Erythroblast (primary cell): ENCODE measurements at regions not wholly inside any gene's neighbourhood (a gene's known extent, or its start where the extent isn't known, plus 50 kb on each side); places are given as distances from the start of the nearest gene placed in this dataset.

Experiments used
- GATA1 ChIP-seq: IDR thresholded peaks from 2 replicates; pipeline ENCODE4 v1.6.1; 2011; ENCODE audit warnings: low read depth, mild to moderate bottlenecking, control low read depth, low read length, moderate library complexity
- POLR2A ChIP-seq: IDR thresholded peaks from 2 replicates; pipeline ENCODE4 v1.6.1; 2011; ENCODE audit warnings: mild to moderate bottlenecking, low read length

DNA sequence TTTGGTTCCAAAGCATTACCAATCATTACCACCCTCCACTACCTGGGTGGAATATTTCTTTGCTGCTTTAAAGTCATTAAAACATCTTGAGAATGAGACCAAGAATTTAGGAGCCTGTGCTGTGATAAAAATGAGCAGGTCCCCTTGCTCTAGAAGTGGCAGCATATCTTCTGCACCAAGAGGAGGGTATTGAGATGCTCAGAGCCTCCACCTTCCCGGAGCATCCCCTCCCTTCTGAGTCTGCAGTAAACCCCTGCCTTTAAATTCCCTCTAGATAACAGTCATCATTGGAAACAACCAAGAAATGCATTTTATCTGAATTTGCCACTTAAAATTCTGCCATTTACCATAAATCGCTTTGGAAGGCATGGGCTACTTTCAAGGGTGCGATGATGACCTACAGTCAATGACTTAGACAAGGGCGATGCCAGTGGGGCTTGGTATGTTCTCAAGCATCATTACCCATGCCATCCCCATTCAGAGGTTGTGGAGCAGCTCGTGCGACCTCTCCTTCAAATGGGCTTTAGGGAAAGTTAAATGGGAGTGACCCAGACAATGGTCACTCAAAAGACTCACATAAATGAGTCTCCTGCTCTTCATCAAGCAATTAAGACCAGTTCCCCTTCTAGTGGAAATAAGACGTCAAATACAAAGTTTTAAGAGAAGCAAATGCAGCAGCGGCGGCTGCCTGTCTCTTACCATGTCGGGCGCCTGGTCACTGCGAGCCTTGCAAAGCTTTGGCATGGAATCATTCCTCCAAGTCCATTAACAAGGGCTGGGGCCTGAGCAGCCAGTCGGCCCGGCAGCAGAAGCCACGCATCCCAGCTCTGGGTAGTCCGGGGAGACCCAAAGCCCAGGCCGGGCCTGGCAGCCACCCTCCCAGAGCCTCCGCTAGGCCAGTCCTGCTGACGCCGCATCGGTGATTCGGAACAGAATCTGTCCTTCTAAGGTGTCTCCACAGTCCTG lies 334.5 kb downstream of the TMEM121 start:
- TF ChIP-seq POLR2A: no peak
- TF ChIP-seq GATA1: no peak
